GM21367 (cell line): ENCODE measurements at regions not wholly inside any gene's neighbourhood (a gene's known extent, or its start where the extent isn't known, plus 50 kb on each side); places are given as distances from the start of the nearest gene placed in this dataset.

Experiments used
- ATAC-seq: cut with Tn5 transposase; IDR thresholded peaks from one replicate; pipeline ENCODE4 v1.9.1; 2021; ENCODE audit not compliant: unreplicated experiment

GRCh38 chr7:130926001-130926691, 192.1 kb upstream of the KLF14 start:
- ATAC-seq: no peak

DNA sequence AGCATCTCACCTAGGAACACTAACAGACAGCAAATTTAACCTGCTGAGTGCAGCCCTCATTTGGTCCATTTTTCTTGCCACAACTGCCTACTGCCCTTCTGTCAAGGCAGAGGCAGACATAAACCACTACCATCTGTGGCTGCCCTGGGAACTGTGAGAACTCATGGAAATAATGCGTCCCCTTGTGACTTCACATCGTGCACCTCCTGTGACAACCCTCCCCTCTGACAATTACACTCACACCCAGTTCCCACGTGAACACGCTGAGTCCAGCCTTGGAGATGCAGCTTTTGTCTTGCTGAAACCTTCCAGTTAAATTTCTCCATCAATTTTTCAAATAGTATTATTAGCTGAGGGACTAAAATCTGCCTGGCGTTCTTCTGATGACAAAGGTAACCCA, 193.1 kb upstream of the KLF14 start:
- no peak for ATAC-seq

GRCh38 chr7:130927564-130927963, 193.6 kb upstream of the KLF14 start:
- ATAC-seq: no peak

DNA sequence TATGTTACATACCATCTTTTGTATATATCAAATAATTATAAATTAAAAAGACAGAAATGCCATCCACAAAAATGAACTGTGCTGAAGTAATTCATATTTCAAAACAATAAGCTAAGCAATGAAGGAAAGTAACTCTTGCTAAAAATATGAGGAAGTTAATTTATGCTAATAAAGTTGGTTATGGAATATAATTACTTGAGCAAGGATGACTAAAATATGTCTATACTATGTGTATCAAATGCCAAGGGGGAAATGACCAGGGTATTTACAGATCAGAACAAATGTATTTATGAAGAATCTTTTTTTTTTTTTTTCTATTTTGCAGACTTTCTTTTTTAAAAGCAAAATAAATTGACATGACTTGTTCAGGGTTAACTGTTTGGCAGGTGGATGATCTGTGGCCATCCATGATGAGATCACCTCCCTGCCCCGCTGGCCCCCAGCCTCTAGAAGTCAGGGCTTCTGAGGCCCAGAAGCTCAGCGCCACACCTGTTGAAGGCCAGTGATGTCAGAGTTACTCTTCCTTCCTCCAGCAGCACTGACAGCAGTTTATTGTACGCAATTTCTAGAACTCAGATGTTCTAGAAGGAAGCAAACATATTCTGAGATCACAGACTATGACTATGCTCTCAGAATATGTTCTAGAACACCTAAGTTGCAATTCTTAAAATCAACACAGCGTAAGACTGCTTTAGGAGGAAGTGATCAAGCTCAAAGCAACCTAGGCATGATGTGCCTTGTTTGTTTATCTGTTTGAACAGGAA, 196.1 kb upstream of the KLF14 start:
- ATAC-seq: no peak

GRCh38 chr7:130930681-130931080, 196.7 kb upstream of the KLF14 start:
- no peak for ATAC-seq

DNA sequence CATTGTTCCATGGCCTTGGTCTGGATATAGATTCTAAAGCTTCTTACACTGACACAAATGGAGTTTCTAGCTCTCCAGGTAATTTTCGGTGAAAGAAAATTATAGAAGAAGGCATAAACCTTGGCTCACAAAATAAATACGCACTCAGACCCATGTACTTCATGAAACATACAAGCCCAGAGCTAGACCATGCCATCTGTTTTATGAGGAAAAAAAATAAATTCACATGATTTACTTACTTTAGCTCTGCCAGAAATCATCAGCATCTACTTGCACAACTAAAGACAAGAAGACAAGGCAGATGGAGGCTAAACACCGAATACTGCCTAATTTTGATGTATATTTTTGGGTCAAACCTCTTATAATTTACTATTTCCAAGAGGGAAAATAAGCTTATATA, 197.4 kb upstream of the KLF14 start:
- ATAC-seq: no peak

GRCh38 chr7:130932088-130932487, 198.1 kb upstream of the KLF14 start:
- no peak for ATAC-seq

- ATAC-seq: no peak
Measured at GRCh38 chr7:130932667-130933432, 198.8 kb upstream of the KLF14 start.

DNA sequence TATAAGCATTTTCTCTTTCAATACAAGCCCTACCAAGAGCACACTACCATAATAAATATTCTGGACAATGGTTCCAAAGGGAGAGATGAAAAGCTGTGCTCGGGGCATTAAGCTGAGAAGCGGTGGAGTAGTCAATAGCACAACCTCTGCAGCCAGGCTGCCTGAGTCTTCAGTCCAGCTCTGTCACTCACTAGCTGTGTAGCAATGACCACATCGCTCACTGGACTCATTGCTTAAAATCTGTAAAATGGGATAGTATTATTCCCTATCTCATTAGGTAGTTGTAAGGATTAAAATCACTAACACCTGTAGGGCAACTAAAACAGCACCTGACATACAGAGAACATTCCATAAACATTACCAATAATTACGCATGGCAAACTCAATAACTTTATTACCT, 199.9 kb upstream of the KLF14 start:
- ATAC-seq: no peak

- ATAC-seq: no peak
Measured at GRCh38 chr7:130935564-130936157, 201.7 kb upstream of the KLF14 start.

DNA sequence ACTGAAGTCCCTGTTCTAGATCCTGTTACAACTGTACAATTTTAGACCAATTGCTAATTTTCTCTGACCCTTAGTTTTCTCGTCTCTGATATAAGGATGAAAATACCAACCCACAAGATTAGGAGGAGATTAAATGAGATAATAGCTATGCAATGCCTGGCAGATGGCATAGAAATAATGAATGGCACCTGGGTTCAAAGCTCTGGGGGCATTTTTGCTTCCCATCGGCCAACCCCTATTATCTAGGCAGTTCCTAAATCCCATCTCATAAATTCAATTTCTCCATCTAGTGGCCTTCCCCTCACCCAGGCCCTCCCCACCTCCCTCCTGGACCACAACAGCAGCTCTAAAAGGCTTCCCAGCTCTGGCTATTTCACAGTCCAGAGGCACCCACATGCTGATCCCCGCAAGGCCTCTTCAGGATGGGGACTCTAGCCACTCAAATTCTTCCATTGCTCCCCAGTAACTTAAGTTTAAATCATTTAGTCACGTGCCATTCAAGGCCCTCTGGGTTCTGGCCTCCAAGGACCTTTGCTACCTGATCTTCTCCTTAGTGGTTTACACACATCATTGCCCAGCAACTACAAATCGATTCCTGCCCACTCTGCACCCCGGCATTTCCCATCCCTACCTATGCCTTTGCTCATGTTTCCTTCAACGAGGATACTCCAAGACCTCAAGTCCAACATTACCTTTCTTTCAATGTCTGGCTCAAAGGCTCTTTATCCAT, 202.4 kb upstream of the KLF14 start:
- ATAC-seq: no peak

DNA sequence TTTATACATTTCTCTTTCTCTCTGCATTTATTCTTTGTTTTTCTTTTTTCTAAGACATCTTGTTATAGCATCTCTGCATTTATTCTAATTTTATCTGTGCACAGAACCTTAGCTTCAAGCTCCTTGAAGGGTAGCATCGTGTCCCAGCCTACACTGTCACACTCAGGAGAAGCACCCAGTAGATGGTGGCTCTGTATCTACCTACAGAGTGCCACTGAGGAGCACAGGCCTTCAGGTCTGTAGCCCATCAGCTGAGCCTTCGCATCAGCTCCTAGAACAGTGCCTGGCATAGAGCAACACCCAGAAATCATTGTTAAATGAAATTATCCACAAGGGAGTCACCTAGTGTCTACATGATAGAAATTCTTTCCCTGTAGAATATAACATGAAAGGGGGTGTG, 203.0 kb upstream of the KLF14 start:
- no peak for ATAC-seq

DNA sequence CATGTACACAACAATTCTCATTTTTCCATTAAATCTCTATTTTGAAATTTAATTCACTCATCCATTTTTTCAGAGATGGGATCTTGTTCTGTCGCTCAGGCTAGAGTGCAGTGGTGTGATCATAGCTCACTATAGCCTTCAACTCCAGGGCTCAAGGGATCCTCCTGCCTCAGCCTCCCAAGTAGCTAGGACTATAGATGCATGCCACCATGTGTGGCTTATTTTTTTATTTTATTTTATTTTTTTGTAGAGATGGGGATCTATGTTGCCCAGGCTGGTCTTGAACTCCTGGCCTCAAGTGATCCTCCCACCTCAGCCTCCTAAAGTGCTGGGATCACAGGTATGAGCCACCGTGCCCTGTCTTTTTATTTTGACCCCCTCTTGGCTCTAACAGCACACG, 203.8 kb upstream of the KLF14 start:
- no peak for ATAC-seq

- no peak for ATAC-seq
Measured at GRCh38 chr7:130938661-130939060, 204.7 kb upstream of the KLF14 start.

DNA sequence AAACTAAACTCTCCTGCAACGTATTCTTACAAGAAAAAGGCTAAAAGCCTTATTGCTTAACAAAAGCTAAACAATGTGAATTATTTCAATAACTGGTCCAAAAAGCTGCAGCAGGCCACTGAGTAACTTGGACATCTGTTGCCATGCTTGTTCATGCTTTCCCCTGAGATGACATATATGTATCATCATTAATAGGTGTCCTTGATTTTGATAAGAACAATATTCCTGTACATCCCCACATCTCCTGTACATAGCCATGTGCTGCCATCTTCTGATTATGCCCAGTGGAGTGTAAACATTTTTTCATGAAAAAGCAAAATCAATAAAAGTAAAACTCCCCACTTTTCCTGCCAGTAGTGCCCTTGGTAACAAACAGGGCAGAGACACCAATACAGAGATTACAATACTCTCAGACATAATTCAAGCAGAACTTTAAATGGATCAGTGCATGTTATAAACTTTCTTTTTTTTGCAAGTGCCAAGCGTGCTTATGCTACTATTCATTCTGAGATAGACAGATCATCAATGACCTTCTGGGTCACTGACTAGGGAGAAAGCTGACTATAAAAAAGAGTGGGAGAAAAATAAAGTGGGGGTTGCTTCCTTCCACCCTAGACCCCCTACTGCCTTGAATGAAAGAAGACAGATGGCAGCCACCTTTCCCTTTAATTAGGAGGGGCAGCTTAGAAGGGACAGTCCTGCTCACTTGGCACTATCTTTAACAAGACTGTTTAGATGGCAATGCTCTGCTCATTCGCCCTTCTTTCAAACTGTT, 205.5 kb upstream of the KLF14 start:
- no peak for ATAC-seq

GRCh38 chr7:130940326-130940725, 206.3 kb upstream of the KLF14 start:
- no peak for ATAC-seq

- no peak for ATAC-seq
Measured at GRCh38 chr7:130940907-130941306, 206.9 kb upstream of the KLF14 start.

DNA sequence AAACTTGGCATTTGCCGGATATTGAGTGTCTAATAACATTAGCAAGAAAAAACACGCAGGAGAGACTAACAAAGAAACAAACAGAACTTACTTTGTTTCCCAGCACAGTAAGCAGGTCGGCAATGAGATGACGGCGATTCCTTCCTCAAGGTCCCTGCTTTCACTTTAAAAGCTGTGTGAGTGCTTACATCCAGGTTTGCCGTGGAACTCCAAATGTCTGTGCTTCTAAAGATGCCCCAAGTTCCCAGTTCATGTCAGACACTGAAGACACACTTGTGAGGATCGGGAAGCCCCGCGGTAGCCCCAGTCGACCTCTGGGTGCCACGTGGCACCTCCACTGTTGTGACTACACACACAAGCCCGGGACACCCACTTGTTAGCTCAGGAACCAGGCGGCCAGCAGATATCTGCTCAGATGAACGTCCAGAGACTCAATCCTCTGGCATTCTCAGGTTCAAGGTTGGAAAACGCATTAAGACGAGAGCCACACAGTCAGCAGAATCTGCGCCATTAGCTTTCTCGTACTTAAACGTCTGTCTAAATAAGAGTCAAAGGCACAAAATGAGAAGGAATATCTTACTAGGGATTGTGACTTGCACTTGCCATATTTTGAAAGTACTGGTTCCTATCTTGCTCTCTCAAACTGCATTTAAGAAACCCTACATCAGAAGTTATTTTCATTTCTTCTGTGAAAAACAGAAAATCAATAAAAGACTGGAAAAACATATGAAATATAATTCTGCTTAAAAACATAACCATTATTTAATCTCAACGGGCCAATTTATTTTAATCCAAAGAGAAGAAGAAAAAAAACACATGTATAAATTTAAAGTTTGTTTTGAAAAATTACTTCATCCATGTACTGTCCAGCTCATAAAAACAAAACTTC, 207.6 kb upstream of the KLF14 start:
- no peak for ATAC-seq
